ENCODE measurements at regions not wholly inside any gene's neighbourhood (a gene's known extent, or its start where the extent isn't known, plus 50 kb on each side); places are given as distances from the start of the nearest gene placed in this dataset.
"Not testable (repeated sequence)": the region's sequence is repeated elsewhere in the genome, so short reads cannot be mapped to it uniquely, and the experiment has no call there.

- DNase-seq: no peak
Measured at GRCh38 chr17:13129356-13129755, 111.5 kb upstream of the ELAC2 start.

- DNase-seq: no peak
Measured at GRCh38 chr17:13128676-13129075, 110.8 kb upstream of the ELAC2 start.

- DNase-seq: no peak
Measured at GRCh38 chr17:13127921-13128602, 110.2 kb upstream of the ELAC2 start.

GRCh38 chr17:13120864-13121263 is 103.0 kb upstream of the ELAC2 start:
- no peak for DNase-seq

GRCh38 chr17:13118311-13118710 is 100.5 kb upstream of the ELAC2 start:
- no peak for DNase-seq

GRCh38 chr17:13117616-13118015 is 99.8 kb upstream of the ELAC2 start:
- no peak for DNase-seq

- peak; percentile 67 for DNase-seq
Measured at GRCh38 chr17:13114601-13115031, 96.8 kb upstream of the ELAC2 start.

- no peak for DNase-seq
Measured at GRCh38 chr17:13113821-13114525, 96.1 kb upstream of the ELAC2 start.

- no peak for DNase-seq
Measured at GRCh38 chr17:13107676-13108235, 89.9 kb upstream of the ELAC2 start.

- peak; percentile 19 for DNase-seq
Measured at GRCh38 chr17:13106171-13106570, 88.3 kb upstream of the ELAC2 start.

GRCh38 chr17:13104576-13104975 is 86.7 kb upstream of the ELAC2 start:
- no peak for DNase-seq

GRCh38 chr17:13102477-13102876 is 84.7 kb upstream of the ELAC2 start:
- no peak for DNase-seq

- DNase-seq: no peak
Measured at GRCh38 chr17:13099926-13100325, 82.1 kb upstream of the ELAC2 start.

- no peak for DNase-seq
Measured at GRCh38 chr17:13099089-13099735, 81.4 kb upstream of the ELAC2 start.

GRCh38 chr17:13096291-13096690 is 78.5 kb upstream of the ELAC2 start:
- DNase-seq: no peak

GRCh38 chr17:13092010-13092409 is 74.2 kb upstream of the ELAC2 start:
- DNase-seq: not testable (repeated sequence)

GRCh38 chr17:13088666-13089065 is 70.8 kb upstream of the ELAC2 start:
- DNase-seq: no peak

GRCh38 chr17:13087802-13088201 is 70.0 kb upstream of the ELAC2 start:
- no peak for DNase-seq

- DNase-seq: no peak
Measured at GRCh38 chr17:13086142-13086769, 68.4 kb upstream of the ELAC2 start.

GRCh38 chr17:13085578-13085977 is 67.8 kb upstream of the ELAC2 start:
- DNase-seq: no peak

- no peak for DNase-seq
Measured at GRCh38 chr17:13084420-13084819, 66.6 kb upstream of the ELAC2 start.

- DNase-seq: no peak
Measured at GRCh38 chr17:13078591-13079385, 61.0 kb upstream of the ELAC2 start.
